HG03439 (cell line): ENCODE measurements at regions not wholly inside any gene's neighbourhood (a gene's known extent, or its start where the extent isn't known, plus 50 kb on each side); places are given as distances from the start of the nearest gene placed in this dataset.
"Not testable (repeated sequence)": the region's sequence is repeated elsewhere in the genome, so short reads cannot be mapped to it uniquely, and the experiment has no call there.

Experiments used
- ATAC-seq: cut with Tn5 transposase; IDR thresholded peaks from one replicate; pipeline ENCODE4 v1.9.1; 2021; ENCODE audit warnings: mild to moderate bottlenecking, moderate library complexity; ENCODE audit not compliant: unreplicated experiment

DNA sequence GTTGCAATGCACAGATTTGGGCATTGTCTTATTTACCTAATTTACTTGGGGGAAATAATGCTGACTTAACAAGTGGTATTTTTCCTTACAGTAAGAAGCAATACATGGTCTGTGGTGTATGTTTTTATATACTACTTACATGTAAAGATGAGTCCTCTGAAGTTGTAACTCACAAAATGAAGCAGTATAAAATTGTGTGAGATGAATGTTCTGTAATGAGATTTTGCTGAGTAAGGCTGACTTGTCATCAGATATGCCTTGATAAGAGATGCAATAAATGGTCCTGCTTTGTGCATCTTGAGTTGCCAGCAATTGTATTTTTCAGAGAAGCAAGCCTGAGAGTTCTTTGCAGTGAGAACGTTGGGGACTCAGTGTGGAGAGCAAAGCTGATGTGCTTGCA lies 92.2 kb upstream of the GNAQ start:
- ATAC-seq = no peak

DNA sequence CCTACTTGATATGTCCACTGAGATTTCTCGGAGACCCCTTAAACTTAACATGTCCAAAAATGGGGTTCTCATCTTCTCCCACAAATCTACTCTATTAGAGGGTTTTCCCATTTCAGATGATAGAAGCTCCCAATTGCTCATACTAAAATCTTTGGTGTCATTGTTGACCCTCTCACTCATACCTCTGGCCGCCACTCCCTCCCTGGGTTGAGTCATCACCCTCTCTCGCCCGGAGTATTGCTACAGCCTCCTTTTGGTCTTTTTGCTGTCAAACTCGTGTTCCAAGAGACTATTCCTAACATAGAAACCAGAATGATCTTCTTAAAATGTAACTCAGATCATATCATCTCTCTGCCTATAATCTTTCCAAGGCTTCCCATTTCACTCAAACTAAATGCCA lies 91.0 kb upstream of the GNAQ start:
- no peak for ATAC-seq

DNA sequence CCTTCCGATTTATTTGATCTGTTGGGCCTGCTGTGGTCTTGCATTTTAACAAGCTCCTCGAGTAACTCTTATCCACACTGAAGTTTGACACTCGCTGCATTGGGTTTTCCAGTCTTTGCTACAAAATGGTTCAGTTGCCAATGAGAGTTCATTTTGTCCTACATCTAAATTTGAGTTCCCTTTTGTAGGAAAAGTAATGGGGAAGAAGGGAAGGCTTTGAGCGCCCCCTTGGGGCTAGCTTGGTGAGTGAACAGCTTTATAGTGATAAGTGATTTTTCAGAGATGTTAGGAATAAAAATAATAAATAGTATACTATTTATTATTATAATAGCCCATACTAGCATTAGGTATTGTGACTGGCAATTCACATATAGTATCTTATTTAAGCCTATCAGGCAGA lies 89.9 kb upstream of the GNAQ start:
- ATAC-seq = no peak

DNA sequence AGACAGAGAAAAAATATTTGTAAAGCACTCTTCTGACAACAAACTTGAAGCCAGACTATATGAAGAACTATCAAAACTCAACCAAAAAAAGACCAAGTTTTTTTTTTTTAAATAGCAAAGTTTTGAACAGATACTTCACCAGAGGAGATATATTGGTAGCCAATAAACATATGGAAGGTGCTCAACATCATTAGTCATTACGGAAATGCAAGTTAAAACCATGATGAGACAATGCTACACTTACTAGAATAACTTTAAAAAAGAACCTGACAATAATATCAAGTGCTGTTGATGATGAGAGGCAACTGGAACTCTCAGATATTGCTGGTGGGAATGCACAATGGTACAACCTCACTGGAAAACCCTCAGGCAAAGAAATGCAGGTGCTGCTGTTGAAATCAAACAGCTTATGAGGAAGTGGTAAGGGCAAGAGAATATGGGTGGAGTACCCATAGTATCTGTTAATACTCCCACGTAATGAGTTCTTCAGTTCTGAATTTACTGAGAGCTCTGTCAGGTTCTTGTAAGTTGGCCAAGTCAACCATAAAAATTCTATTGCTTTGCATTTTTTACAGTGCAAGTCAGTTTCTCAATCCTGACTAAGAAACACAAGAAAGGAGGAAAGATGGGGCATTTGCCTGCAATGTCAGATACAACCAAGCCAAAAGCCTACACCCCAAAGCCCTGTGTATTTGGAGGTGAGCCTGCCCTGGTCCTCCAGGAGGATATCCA lies 87.3 kb upstream of the GNAQ start:
- ATAC-seq = peak; percentile 78

DNA sequence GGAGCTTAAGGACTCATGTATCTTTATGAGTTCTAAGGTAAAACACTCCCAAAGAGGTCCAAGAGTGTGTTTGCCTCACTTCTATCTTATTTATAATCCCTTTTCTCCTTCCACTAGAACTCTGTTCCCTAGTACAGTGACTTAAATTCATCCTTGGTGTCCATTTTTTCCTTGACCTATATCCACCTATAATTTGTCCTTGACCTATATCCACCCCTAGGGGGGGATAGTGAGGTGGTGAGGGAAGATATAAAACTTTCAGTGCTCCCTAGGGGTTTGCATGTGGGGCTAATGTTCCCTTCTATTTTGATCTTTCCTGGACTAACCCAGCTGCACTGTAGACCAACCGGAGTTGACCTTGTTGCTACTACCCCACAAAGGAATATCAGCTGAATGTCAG lies 83.5 kb upstream of the GNAQ start:
- no peak for ATAC-seq

DNA sequence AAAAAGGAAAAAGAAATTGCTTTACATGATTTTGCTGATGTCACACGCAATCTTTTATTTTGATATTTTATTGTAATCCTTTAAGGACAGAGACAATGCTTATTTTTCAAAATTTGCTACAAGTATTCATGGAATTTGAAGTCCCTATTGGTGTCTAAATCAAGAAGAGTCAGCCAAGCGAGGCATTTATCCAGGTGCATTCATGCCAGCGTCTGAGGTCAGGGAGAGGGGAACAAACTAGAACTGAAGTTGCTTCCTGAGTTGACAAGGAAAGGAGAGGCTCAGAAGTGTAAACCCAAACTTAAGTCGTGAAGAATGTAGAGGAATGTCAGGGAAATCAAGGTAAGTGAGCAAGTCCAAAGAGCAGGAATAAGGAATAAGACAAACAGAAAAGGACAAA lies 83.0 kb upstream of the GNAQ start:
- ATAC-seq = no peak

DNA sequence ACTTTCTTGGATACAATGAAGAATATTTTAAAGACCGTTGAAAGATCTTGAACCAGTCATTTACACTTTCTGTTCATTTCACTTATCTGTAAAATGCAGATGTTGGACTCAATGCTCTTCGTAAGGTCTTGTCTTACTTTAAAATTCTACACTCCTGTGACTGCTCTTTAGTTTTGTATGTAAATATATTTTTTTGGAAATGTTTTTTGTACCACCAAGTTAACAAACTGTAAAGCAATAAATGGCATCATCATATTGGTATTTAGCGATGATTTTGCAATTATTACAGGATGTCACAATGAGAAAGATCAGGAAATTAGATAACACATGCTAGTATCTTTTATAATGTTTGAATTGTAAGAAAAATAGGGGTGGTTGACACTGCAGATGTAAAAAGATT lies 80.8 kb upstream of the GNAQ start:
- ATAC-seq = no peak

DNA sequence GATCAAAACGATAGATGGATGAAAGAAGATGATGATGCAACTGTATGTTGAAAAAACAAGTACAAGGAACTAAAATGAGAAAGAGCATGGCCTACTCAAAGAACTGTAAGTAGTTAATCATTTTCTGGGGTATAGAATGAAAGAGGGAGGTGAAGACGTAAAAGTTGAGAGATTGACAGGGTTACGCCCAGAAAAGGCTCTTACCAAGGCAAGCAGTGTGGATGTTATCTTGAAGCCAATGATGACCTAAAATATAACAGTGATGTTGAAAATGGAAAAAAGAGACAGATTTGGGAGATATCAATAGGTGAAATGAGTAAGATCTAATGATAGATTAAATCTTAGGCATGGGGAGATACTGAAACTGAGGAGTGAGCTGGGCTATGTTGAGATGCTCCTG lies 80.4 kb upstream of the GNAQ start:
- ATAC-seq = no peak

DNA sequence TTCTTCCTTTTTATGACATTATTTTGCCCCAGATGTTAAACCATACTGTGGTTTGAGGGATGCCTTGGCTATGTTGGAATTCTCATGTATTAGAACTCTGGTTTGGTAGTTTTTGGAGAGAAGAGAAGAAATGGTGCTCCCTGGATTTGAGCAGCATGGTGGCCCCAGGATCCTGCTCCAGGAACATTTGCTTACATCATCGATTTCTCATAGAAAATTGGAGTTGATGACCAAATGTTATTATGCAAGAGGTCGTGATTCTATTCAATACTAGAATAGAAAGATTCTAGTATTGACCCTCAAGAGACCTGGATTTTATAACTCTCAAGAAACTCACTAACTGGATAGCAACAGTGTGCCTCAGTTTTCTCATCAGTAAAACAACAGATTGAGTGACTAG lies 77.5 kb upstream of the GNAQ start:
- ATAC-seq = no peak

DNA sequence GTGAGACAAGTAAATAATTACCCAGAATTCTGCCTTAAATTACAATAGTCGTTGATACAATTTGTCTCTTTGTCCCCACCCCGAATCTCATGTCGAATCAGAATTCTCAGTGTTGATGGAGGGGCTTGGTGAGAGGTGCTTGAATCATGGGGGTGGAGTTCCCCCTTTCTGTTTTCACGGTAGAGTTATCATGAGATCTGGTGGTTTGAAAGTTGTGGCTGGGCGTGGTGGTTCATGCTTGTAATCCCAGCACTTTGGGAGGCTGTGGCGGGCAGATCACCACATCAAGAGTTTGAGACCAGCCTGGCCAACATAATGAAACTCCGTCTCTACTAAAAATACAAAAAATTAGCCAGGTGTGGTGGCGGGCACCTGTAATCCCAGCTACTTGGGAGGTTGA lies 75.0 kb upstream of the GNAQ start:
- not testable (repeated sequence) for ATAC-seq

DNA sequence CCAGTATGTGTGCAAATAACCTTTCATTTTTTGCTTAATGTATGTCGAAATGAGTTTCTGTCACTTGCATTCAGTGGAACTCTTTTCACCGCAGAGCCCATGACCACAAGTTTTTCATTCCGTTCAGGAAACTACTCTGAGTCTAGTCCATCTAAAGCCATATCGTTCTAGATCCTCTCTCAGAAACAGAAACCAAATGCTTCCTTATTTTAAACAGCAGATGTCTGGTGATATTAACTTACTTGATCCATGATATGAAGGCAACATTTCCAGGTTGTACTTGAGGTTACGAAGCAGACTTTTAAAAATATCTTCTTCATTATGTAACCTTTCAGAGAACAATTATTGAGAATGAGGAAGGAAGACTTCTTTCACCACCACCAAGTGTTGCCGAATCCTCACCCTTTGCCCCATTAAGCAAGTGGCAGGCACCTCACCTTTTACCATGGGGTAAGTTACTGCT lies 72.4 kb upstream of the GNAQ start:
- ATAC-seq = no peak

DNA sequence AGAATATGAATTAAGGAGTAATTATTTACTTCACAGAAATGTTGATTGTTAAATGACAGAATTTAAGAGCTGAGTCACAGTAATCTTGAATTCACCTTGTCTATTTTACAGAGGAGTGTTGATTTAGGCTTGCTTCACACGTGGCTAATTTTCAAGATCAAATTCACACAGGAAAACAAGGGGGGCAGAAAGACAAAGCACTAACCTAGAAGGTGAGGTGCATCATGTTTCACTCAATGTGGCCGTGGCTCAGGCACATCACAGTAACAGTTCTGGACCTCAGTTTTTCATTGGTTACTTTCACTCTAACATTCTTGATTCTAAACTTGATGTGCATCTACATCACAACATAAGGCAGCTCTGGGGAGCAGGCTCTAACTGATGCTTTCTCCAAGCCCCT lies 69.6 kb upstream of the GNAQ start:
- ATAC-seq = no peak

DNA sequence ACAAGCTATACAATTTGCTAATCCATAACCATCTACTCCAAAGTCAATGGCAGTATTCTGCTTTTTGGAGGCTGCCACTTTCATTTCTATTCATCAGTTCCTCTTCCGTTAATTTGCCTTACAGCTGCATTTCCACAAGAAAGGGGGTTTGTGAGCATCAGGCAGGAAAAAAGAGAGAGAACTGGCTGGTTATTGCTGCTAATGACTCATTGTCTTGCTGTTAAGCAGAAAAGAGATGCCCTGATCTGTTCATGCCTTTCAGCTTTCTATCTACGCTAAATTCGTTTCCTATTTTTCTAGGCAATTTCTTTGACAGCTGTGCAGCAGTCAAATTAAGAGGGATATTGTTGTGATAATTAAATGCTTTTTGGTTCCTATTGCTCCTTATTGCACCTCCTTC lies 65.9 kb upstream of the GNAQ start:
- no peak for ATAC-seq

DNA sequence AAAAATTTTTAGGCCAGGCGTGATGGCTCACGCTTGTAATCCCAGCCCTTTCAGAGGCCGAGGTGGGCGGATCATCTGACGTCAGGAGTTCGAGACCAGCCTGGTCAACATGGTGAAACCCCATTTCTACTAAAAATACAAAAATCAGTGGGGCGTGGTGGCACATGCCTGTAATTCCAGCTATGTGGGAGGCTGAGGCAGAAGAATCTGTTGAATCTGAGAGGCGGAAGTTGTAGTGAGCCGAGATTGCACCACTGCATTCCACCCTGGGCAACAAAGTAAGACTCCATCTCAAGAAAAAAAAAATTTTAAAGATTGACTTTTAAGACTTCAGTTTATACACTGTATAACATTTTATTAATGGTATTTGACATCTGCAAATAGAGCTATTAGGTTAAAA lies 60.1 kb upstream of the GNAQ start:
- no peak for ATAC-seq

DNA sequence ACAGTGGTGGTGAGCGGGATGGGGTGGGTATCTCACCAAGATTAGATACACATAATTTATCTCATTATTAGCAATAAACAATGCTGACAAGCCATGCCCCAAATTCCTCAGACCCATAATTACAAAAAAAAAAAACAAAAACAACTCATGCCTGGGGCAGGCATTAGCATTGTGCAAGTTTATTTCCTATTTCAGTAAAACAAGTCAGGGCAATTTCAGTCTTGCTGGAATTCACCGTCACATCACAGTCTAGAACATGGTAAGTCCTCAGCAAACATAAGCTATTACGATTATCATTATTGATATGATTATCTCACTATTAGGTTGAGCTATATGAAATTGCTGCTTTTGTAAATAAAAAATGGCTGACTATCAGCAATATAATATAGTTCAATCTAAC lies 57.5 kb upstream of the GNAQ start:
- no peak for ATAC-seq

DNA sequence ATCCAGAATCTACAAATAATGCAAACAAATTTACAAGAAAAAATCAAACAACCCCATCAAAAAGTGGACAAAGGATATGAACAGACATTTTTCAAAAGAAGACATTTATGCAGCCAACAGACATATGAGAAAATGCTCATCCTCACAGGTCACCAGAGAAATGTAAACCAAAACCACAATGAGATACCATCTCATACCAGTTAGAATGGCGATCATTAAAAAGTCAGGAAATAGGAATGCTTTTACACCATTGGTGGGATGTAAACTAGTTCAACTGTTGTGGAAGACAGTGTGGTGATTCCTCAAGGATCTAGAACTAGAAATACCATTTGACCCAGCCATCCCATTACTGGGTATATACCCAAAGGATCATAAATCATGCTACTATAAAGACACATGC lies 56.6 kb upstream of the GNAQ start:
- not testable (repeated sequence) for ATAC-seq
